GM21737 (cell line): ENCODE measurements at regions not wholly inside any gene's neighbourhood (a gene's known extent, or its start where the extent isn't known, plus 50 kb on each side); places are given as distances from the start of the nearest gene placed in this dataset.
"Not testable (repeated sequence)": the region's sequence is repeated elsewhere in the genome, so short reads cannot be mapped to it uniquely, and the experiment has no call there.

Source experiments
- ATAC-seq: cut with Tn5 transposase; IDR thresholded peaks from one replicate; pipeline ENCODE4 v1.9.1; 2021; ENCODE audit warnings: mild to moderate bottlenecking, moderate library complexity; ENCODE audit not compliant: unreplicated experiment

GRCh38 chr2:122523981-122524380 is 768.5 kb downstream of the TSN start:
- no peak for ATAC-seq

- no peak for ATAC-seq
Observed at GRCh38 chr2:122525336-122525735, 769.9 kb downstream of the TSN start.

GRCh38 chr2:122528061-122528460 is 772.6 kb downstream of the TSN start:
- ATAC-seq, result no peak

GRCh38 chr2:122528958-122529705 is 773.7 kb downstream of the TSN start:
- ATAC-seq, result no peak

- no peak for ATAC-seq
Observed at GRCh38 chr2:122530814-122531213, 775.4 kb downstream of the TSN start.

- ATAC-seq, result no peak
Observed at GRCh38 chr2:122531290-122532071, 776.0 kb downstream of the TSN start.

GRCh38 chr2:122532072-122532344 is 776.6 kb downstream of the TSN start:
- ATAC-seq, result no peak

GRCh38 chr2:122532481-122532880 is 777.0 kb downstream of the TSN start:
- no peak for ATAC-seq

GRCh38 chr2:122535960-122536505 is 780.6 kb downstream of the TSN start:
- no peak for ATAC-seq

- ATAC-seq, result no peak
Observed at GRCh38 chr2:122539311-122539710, 783.9 kb downstream of the TSN start.

- no peak for ATAC-seq
Observed at GRCh38 chr2:122539920-122540319, 784.5 kb downstream of the TSN start.

- ATAC-seq, result no peak
Observed at GRCh38 chr2:122542236-122542635, 786.8 kb downstream of the TSN start.

GRCh38 chr2:122542646-122543045 is 787.2 kb downstream of the TSN start:
- no peak for ATAC-seq

- ATAC-seq, result no peak
Observed at GRCh38 chr2:122543815-122544214, 788.4 kb downstream of the TSN start.

- ATAC-seq, result no peak
Observed at GRCh38 chr2:122545821-122546220, 790.4 kb downstream of the TSN start.

GRCh38 chr2:122562775-122563174 is 807.3 kb downstream of the TSN start:
- ATAC-seq, result no peak

GRCh38 chr2:122563781-122564180 is 808.3 kb downstream of the TSN start:
- no peak for ATAC-seq

GRCh38 chr2:122564843-122565242 is 809.4 kb downstream of the TSN start:
- no peak for ATAC-seq

- ATAC-seq, result no peak
Observed at GRCh38 chr2:122565364-122565763, 809.9 kb downstream of the TSN start.

- no peak for ATAC-seq
Observed at GRCh38 chr2:122570641-122571040, 815.2 kb downstream of the TSN start.

GRCh38 chr2:122571471-122571870 is 816.0 kb downstream of the TSN start:
- not testable (repeated sequence) for ATAC-seq

- no peak for ATAC-seq
Observed at GRCh38 chr2:122575076-122575475, 819.6 kb downstream of the TSN start.
